GM23338 (cell line): ENCODE measurements at regions not wholly inside any gene's neighbourhood (a gene's known extent, or its start where the extent isn't known, plus 50 kb on each side); places are given as distances from the start of the nearest gene placed in this dataset.

Experiments
- ATAC-seq: fragments of 200-7000 bp; cut with Tn5 transposase; 3 replicates; pipeline ENCODE4 v1.9.1; 2020
- DNase-seq: peaks from one replicate; pipeline ENCODE4 v3.0.0-alpha.2; 2015; ENCODE audit warnings: low spot score
- H2AFZ ChIP-seq: fragments of 200-600 bp; sonication (generic); 2 replicates; pipeline ENCODE4 v1.8.0; 2016; ENCODE audit warnings: antibody characterized with exemption, mild to moderate bottlenecking, moderate library complexity
- H3F3A ChIP-seq: fragments of 200-600 bp; sonication (generic); replicated peaks from 2 replicates; pipeline ENCODE4 v1.8.0; 2017; ENCODE audit warnings: antibody characterized with exemption, mixed run types, low read depth
- H3K27ac ChIP-seq: fragments of 200-600 bp; sonication (generic); 2 replicates; pipeline ENCODE4 v1.6.1; 2016; ENCODE audit warnings: low read depth
- H3K27me3 ChIP-seq: fragments of 200-600 bp; sonication (generic); 2 replicates; pipeline ENCODE4 v1.8.0; 2016; ENCODE audit warnings: mild to moderate bottlenecking, mixed run types, moderate library complexity; ENCODE audit not compliant: insufficient read depth
- H3K36me3 ChIP-seq: fragments of 200-600 bp; sonication (generic); 2 replicates; pipeline ENCODE4 v1.8.0; 2016; ENCODE audit warnings: mild to moderate bottlenecking; ENCODE audit not compliant: insufficient read depth
- H3K4me1 ChIP-seq: fragments of 200-600 bp; sonication (generic); 2 replicates; pipeline ENCODE4 v1.8.0; 2016; ENCODE audit warnings: mild to moderate bottlenecking, moderate library complexity; ENCODE audit not compliant: insufficient read depth
- H3K4me2 ChIP-seq: fragments of 200-600 bp; sonication (generic); 2 replicates; pipeline ENCODE4 v1.7.1; 2017; ENCODE audit warnings: mixed run types
- H3K4me3 ChIP-seq: fragments of 200-600 bp; sonication (generic); 2 replicates; pipeline ENCODE4 v1.6.1; 2016; ENCODE audit warnings: mixed run types
- H3K79me2 ChIP-seq: fragments of 200-600 bp; sonication (generic); replicated peaks from 2 replicates; pipeline ENCODE4 v1.8.0; 2017; ENCODE audit warnings: mild to moderate bottlenecking; ENCODE audit not compliant: insufficient read depth
- H3K9me2 ChIP-seq: fragments of 200-600 bp; sonication (generic); 2 replicates; pipeline ENCODE4 v1.8.0; 2017; ENCODE audit not compliant: insufficient read depth
- H4K20me1 ChIP-seq: fragments of 200-600 bp; sonication (generic); replicated peaks from 2 replicates; pipeline ENCODE4 v1.8.0; 2017; ENCODE audit warnings: mild to moderate bottlenecking; ENCODE audit not compliant: insufficient read depth
- H3K27ac Mint-ChIP-seq: 2 replicates; pipeline ENCODE4 v1.8.0; 2020; ENCODE audit warnings: inconsistent platforms, mild to moderate bottlenecking, moderate library complexity, mixed read lengths
- H3K27me3 Mint-ChIP-seq: 3 replicates; pipeline ENCODE4 v1.8.0; 2022; ENCODE audit warnings: low read depth, mild to moderate bottlenecking, moderate library complexity, mixed read lengths, inconsistent platforms; ENCODE audit not compliant: insufficient read depth, poor library complexity
- H3K36me3 Mint-ChIP-seq: 3 replicates; pipeline ENCODE4 v1.8.0; 2021; ENCODE audit warnings: low read depth, mild to moderate bottlenecking, inconsistent platforms, moderate library complexity, mixed read lengths
- H3K4me1 Mint-ChIP-seq: 3 replicates; pipeline ENCODE4 v1.8.0; 2020; ENCODE audit warnings: mild to moderate bottlenecking, inconsistent platforms, mixed read lengths
- H3K4me3 Mint-ChIP-seq: 3 replicates; pipeline ENCODE4 v1.8.0; 2021; ENCODE audit warnings: moderate library complexity, mild to moderate bottlenecking, inconsistent platforms, mixed read lengths
- H3K9me3 Mint-ChIP-seq: 3 replicates; pipeline ENCODE4 v1.8.0; 2020; ENCODE audit warnings: moderate library complexity, mild to moderate bottlenecking, inconsistent platforms, mixed read lengths
- CREB1 ChIP-seq: fragments of 250-450 bp; sonication (Bioruptor Pico); IDR thresholded peaks from 2 replicates; pipeline ENCODE4 v1.5.0; 2020; ENCODE audit warnings: low read depth, mild to moderate bottlenecking, moderate library complexity
- ETS1 ChIP-seq: IDR thresholded peaks from 2 replicates; pipeline ENCODE4 v1.6.1; 2016; ENCODE audit warnings: antibody characterized with exemption
- JUNB ChIP-seq: IDR thresholded peaks from one replicate; pipeline ENCODE4 v1.6.1; 2016; ENCODE audit warnings: antibody characterized with exemption; ENCODE audit not compliant: unreplicated experiment
- STAT1 ChIP-seq: IDR thresholded peaks from one replicate; pipeline ENCODE4 v1.6.1; 2016; ENCODE audit warnings: antibody characterized with exemption; ENCODE audit not compliant: unreplicated experiment
- TF ChIP-seq, protein P1 (sequence below): fragments of 250-450 bp; sonication (Bioruptor Pico); IDR thresholded peaks from 2 replicates; pipeline ENCODE4 v1.5.0; 2020; ENCODE audit warnings: mild to moderate bottlenecking, moderate library complexity
- TF ChIP-seq, protein P2 (sequence below), 2 experiments: fragments of 200-600 bp in 1 of 2; sonication (generic) in 1 of 2; conservative IDR thresholded peaks; 2 replicates each; pipeline versions ENCODE4 v1.5.1 to v1.6.1; 2016 to 2017; ENCODE audit warnings: antibody characterized with exemption in 2 of 2, low read depth in 2 of 2, mild to moderate bottlenecking in 2 of 2, moderate library complexity in 1 of 2

- Histone ChIP-seq H3K4me3 (no peak overlapping the region), H3K4me2 (no peak overlapping the region)
- ATAC-seq = no peak
These were observed 352.0 kb downstream of the SOX2 start for GRCh38 chr3:182063742-182064141.

More at GRCh38 chr3:182063742-182064141, 352.0 kb downstream of the SOX2 start:
- Mint-ChIP-seq H3K4me3 (no peak overlapping the region), H3K9me3 (no peaks in the 10 kb centered on the region), H3K36me3 (no peaks in the 10 kb centered on the region), H3K27me3 (no peaks in the 10 kb centered on the region), H3K27ac (no peak overlapping the region), H3K4me1 (no peaks in the 10 kb centered on the region; the same call in 2 of the 3 replicates)
- Histone ChIP-seq H3K4me1 (no peaks in the 10 kb centered on the region), H3K79me2 (no peaks in the 10 kb centered on the region), H2AFZ (no peak overlapping the region), H3K36me3 (no peaks in the 10 kb centered on the region), H3K27me3 (no peaks in the 10 kb centered on the region), H3F3A (no peaks in the 10 kb centered on the region), H3K27ac (no peak overlapping the region), H3K9me2 (no peaks in the 10 kb centered on the region), H4K20me1 (no peaks in the 10 kb centered on the region)
- TF ChIP-seq, protein P1, sequence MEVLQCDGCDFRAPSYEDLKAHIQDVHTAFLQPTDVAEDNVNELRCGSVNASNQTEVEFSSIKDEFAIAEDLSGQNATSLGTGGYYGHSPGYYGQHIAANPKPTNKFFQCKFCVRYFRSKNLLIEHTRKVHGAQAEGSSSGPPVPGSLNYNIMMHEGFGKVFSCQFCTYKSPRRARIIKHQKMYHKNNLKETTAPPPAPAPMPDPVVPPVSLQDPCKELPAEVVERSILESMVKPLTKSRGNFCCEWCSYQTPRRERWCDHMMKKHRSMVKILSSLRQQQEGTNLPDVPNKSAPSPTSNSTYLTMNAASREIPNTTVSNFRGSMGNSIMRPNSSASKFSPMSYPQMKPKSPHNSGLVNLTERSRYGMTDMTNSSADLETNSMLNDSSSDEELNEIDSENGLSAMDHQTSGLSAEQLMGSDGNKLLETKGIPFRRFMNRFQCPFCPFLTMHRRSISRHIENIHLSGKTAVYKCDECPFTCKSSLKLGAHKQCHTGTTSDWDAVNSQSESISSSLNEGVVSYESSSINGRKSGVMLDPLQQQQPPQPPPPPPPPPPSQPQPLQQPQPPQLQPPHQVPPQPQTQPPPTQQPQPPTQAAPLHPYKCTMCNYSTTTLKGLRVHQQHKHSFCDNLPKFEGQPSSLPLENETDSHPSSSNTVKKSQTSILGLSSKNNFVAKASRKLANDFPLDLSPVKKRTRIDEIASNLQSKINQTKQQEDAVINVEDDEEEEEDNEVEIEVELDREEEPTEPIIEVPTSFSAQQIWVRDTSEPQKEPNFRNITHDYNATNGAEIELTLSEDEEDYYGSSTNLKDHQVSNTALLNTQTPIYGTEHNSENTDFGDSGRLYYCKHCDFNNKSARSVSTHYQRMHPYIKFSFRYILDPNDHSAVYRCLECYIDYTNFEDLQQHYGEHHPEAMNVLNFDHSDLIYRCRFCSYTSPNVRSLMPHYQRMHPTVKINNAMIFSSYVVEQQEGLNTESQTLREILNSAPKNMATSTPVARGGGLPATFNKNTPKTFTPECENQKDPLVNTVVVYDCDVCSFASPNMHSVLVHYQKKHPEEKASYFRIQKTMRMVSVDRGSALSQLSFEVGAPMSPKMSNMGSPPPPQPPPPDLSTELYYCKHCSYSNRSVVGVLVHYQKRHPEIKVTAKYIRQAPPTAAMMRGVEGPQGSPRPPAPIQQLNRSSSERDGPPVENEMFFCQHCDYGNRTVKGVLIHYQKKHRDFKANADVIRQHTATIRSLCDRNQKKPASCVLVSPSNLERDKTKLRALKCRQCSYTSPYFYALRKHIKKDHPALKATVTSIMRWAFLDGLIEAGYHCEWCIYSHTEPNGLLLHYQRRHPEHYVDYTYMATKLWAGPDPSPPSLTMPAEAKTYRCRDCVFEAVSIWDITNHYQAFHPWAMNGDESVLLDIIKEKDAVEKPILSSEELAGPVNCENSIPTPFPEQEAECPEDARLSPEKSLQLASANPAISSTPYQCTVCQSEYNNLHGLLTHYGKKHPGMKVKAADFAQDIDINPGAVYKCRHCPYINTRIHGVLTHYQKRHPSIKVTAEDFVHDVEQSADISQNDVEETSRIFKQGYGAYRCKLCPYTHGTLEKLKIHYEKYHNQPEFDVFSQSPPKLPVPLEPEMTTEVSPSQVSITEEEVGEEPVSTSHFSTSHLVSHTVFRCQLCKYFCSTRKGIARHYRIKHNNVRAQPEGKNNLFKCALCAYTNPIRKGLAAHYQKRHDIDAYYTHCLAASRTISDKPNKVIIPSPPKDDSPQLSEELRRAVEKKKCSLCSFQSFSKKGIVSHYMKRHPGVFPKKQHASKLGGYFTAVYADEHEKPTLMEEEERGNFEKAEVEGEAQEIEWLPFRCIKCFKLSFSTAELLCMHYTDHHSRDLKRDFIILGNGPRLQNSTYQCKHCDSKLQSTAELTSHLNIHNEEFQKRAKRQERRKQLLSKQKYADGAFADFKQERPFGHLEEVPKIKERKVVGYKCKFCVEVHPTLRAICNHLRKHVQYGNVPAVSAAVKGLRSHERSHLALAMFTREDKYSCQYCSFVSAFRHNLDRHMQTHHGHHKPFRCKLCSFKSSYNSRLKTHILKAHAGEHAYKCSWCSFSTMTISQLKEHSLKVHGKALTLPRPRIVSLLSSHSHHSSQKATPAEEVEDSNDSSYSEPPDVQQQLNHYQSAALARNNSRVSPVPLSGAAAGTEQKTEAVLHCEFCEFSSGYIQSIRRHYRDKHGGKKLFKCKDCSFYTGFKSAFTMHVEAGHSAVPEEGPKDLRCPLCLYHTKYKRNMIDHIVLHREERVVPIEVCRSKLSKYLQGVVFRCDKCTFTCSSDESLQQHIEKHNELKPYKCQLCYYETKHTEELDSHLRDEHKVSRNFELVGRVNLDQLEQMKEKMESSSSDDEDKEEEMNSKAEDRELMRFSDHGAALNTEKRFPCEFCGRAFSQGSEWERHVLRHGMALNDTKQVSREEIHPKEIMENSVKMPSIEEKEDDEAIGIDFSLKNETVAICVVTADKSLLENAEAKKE (CRISPR knock-in tag) = no peak
- TF ChIP-seq, protein P2, sequence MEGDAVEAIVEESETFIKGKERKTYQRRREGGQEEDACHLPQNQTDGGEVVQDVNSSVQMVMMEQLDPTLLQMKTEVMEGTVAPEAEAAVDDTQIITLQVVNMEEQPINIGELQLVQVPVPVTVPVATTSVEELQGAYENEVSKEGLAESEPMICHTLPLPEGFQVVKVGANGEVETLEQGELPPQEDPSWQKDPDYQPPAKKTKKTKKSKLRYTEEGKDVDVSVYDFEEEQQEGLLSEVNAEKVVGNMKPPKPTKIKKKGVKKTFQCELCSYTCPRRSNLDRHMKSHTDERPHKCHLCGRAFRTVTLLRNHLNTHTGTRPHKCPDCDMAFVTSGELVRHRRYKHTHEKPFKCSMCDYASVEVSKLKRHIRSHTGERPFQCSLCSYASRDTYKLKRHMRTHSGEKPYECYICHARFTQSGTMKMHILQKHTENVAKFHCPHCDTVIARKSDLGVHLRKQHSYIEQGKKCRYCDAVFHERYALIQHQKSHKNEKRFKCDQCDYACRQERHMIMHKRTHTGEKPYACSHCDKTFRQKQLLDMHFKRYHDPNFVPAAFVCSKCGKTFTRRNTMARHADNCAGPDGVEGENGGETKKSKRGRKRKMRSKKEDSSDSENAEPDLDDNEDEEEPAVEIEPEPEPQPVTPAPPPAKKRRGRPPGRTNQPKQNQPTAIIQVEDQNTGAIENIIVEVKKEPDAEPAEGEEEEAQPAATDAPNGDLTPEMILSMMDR (conservative IDR thresholded peaks at IDR 0.05; ENCODE audit: low read depth in 2 of 2) = no peak
- TF ChIP-seq STAT1 = no peak
- TF ChIP-seq JUNB = no peak
- no peak for TF ChIP-seq CREB1
- TF ChIP-seq ETS1 = no peak
- no peak for DNase-seq
